ENCODE measurements at regions not wholly inside any gene's neighbourhood (a gene's known extent, or its start where the extent isn't known, plus 50 kb on each side); places are given as distances from the start of the nearest gene placed in this dataset.

- Histone ChIP-seq H3K9me3 (no peaks in the 10 kb centered on the region), H3K27me3 (no peaks in the 10 kb centered on the region), H3K4me1 (no peaks in the 10 kb centered on the region), H3K27ac (no peak overlapping the region), H3K36me3 (no peaks in the 10 kb centered on the region), H3K4me3 (no peak overlapping the region)
- TF ChIP-seq CTCF (IDR thresholded peaks at IDR 0.05) = no peak
- no peak for TF ChIP-seq POLR2A (IDR thresholded peaks at IDR 0.05)
- no peak for TF ChIP-seq POLR2AphosphoS5 (IDR thresholded peaks at IDR 0.05)
- intact Hi-C loops (cut with DNase I; ENCODE audit: low total_unique reads) = no loop called here
- DNase-seq (ENCODE audit: low spot score in 2 of 2) = no peak
Observed at GRCh38 chr15:97162805-97163495, 797.6 kb upstream of the ARRDC4 start.

GRCh38 chr15:97165205-97165604 is 795.3 kb upstream of the ARRDC4 start:
- H3K4me1 ChIP-seq = no peaks in the 10 kb centered on the region
- no peaks in the 10 kb centered on the region for H3K27me3 ChIP-seq
- no peak for TF ChIP-seq CTCF (IDR thresholded peaks at IDR 0.05)
- no peak for TF ChIP-seq POLR2A (IDR thresholded peaks at IDR 0.05)
- TF ChIP-seq POLR2AphosphoS5 (IDR thresholded peaks at IDR 0.05) = no peak
- no peak for DNase-seq (ENCODE audit: low spot score in 2 of 2)
- no peak overlapping the region for H3K27ac ChIP-seq
- no peak overlapping the region for H3K4me3 ChIP-seq
- H3K9me3 ChIP-seq = no peaks in the 10 kb centered on the region
- intact Hi-C loops (cut with DNase I; ENCODE audit: low total_unique reads) = no loop called here
- no peaks in the 10 kb centered on the region for H3K36me3 ChIP-seq

- H3K36me3 ChIP-seq = no peaks in the 10 kb centered on the region
- TF ChIP-seq POLR2AphosphoS5 (IDR thresholded peaks at IDR 0.05) (no peak), CTCF (IDR thresholded peaks at IDR 0.05) (no peak), POLR2A (IDR thresholded peaks at IDR 0.05) (no peak)
- intact Hi-C loops (cut with DNase I; ENCODE audit: low total_unique reads) = no loop called here
Observed at GRCh38 chr15:97168704-97169475, 791.6 kb upstream of the ARRDC4 start.

GRCh38 chr15:97171556-97171955 is 788.9 kb upstream of the ARRDC4 start:
- DNase-seq (ENCODE audit: low spot score in 2 of 2) = no peak
- Histone ChIP-seq H3K4me1 (no peaks in the 10 kb centered on the region), H3K36me3 (no peaks in the 10 kb centered on the region), H3K27me3 (peaks cover 0 to under 1% of the 10 kb centered on the region in 2 donors), H3K27ac (no peak overlapping the region), H3K9me3 (peaks cover 0 to 9% of the 10 kb centered on the region in 2 donors), H3K4me3 (no peak overlapping the region)
- TF ChIP-seq POLR2AphosphoS5 (IDR thresholded peaks at IDR 0.05) (no peak), CTCF (IDR thresholded peaks at IDR 0.05) (no peak), POLR2A (IDR thresholded peaks at IDR 0.05) (no peak)
- intact Hi-C loops (cut with DNase I; ENCODE audit: low total_unique reads) = no loop called here

More at GRCh38 chr15:97168704-97169475, 791.6 kb upstream of the ARRDC4 start:
- H3K4me3 ChIP-seq = no peak overlapping the region
- H3K27ac ChIP-seq = no peak overlapping the region
- H3K9me3 ChIP-seq = peaks cover 0 to 9% of the 10 kb centered on the region in 2 donors
- DNase-seq (ENCODE audit: low spot score in 2 of 2) = no peak
- H3K27me3 ChIP-seq = no peaks in the 10 kb centered on the region
- no peaks in the 10 kb centered on the region for H3K4me1 ChIP-seq

GRCh38 chr15:97174886-97175540 is 785.5 kb upstream of the ARRDC4 start:
- intact Hi-C loops (cut with DNase I; ENCODE audit: low total_unique reads) = no loop called here
- H3K27me3 ChIP-seq = peaks cover 0 to 11% of the 10 kb centered on the region in 2 donors
- TF ChIP-seq POLR2AphosphoS5 (IDR thresholded peaks at IDR 0.05) (no peak), POLR2A (IDR thresholded peaks at IDR 0.05) (no peak), CTCF (IDR thresholded peaks at IDR 0.05) (no peak)
- no peak for DNase-seq (ENCODE audit: low spot score in 2 of 2)
- H3K4me3 ChIP-seq = no peak overlapping the region
- no peaks in the 10 kb centered on the region for H3K36me3 ChIP-seq
- peaks cover 0 to 9% of the 10 kb centered on the region in 2 donors for H3K9me3 ChIP-seq
- no peak overlapping the region for H3K27ac ChIP-seq
- H3K4me1 ChIP-seq = no peaks in the 10 kb centered on the region

Measured in breast epithelium (tissue), 4 donors.